H9 (cell line): ENCODE measurements at regions not wholly inside any gene's neighbourhood (a gene's known extent, or its start where the extent isn't known, plus 50 kb on each side); places are given as distances from the start of the nearest gene placed in this dataset.

Source experiments
- DNase-seq: peaks from one replicate; pipeline ENCODE4 v3.0.0-alpha.2; 2017
- H2AFZ ChIP-seq: one replicate; pipeline ENCODE4 v1.6.1; 2013; ENCODE audit warnings: mild to moderate bottlenecking, low read length, control low read depth, moderate library complexity
- H2AK5ac ChIP-seq: 2 replicates; pipeline ENCODE4 v1.6.1; 2013; ENCODE audit warnings: low read length, control low read depth, mixed read lengths; ENCODE audit not compliant: insufficient read length
- H2BK120ac ChIP-seq: one replicate; pipeline ENCODE4 v1.6.1; 2013; ENCODE audit warnings: low read depth, mild to moderate bottlenecking, low read length, control low read depth, inconsistent platforms; ENCODE audit not compliant: poor library complexity, severe bottlenecking
- H2BK12ac ChIP-seq: 2 replicates; pipeline ENCODE4 v1.6.1; 2013; ENCODE audit warnings: low read length, control low read depth, mixed read lengths, low read depth; ENCODE audit not compliant: insufficient read length
- H2BK15ac ChIP-seq: 2 replicates; pipeline ENCODE4 v1.6.1; 2013; ENCODE audit warnings: low read depth, low read length, control low read depth
- H2BK20ac ChIP-seq: one replicate; pipeline ENCODE4 v1.6.1; 2013; ENCODE audit warnings: low read depth, mild to moderate bottlenecking, low read length, control low read depth, inconsistent platforms; ENCODE audit not compliant: poor library complexity, severe bottlenecking
- H2BK5ac ChIP-seq: 2 replicates; pipeline ENCODE4 v1.6.1; 2013; ENCODE audit warnings: low read length, control low read depth, mixed read lengths; ENCODE audit not compliant: insufficient read length
- H3K14ac ChIP-seq: 2 replicates; pipeline ENCODE4 v1.6.1; 2013; ENCODE audit warnings: low read length, control low read depth; ENCODE audit not compliant: insufficient read depth
- H3K18ac ChIP-seq: 2 replicates; pipeline ENCODE4 v1.6.1; 2013; ENCODE audit warnings: low read depth, mild to moderate bottlenecking, mixed read lengths, low read length, control low read depth; ENCODE audit not compliant: insufficient read length
- H3K23ac ChIP-seq: 2 replicates; pipeline ENCODE4 v1.6.1; 2013; ENCODE audit warnings: low read length, control low read depth, mixed read lengths, low read depth; ENCODE audit not compliant: insufficient read length
- H3K23me2 ChIP-seq: 2 replicates; pipeline ENCODE4 v1.6.1; 2013; ENCODE audit warnings: low read depth, mild to moderate bottlenecking, mixed read lengths, low read length, control low read depth; ENCODE audit not compliant: insufficient read length, poor library complexity, severe bottlenecking
- H3K27ac ChIP-seq: 2 replicates; pipeline ENCODE4 v1.5.1; 2013; ENCODE audit warnings: low read length, control low read depth, mixed read lengths, low read depth; ENCODE audit not compliant: insufficient read length
- H3K27me3 ChIP-seq: 2 replicates; pipeline ENCODE4 v1.6.1; 2013; ENCODE audit warnings: low read length, control low read depth, inconsistent platforms; ENCODE audit not compliant: insufficient read depth
- H3K4ac ChIP-seq: 2 replicates; pipeline ENCODE4 v1.6.1; 2013; ENCODE audit warnings: low read depth, mild to moderate bottlenecking, control low read depth, inconsistent platforms, low read length, moderate library complexity
- H3K4me1 ChIP-seq: 2 replicates; pipeline ENCODE4 v1.6.1; 2013; ENCODE audit warnings: low read length, control low read depth, inconsistent platforms; ENCODE audit not compliant: insufficient read depth
- H3K4me2 ChIP-seq: 2 replicates; pipeline ENCODE4 v1.6.1; 2013; ENCODE audit warnings: low read length, control low read depth, mixed read lengths; ENCODE audit not compliant: insufficient read length, insufficient read depth
- H3K56ac ChIP-seq: 2 replicates; pipeline ENCODE4 v1.6.1; 2013; ENCODE audit warnings: low read depth, mild to moderate bottlenecking, mixed read lengths, low read length, control low read depth; ENCODE audit not compliant: insufficient read length
- H3K79me1 ChIP-seq: 2 replicates; pipeline ENCODE4 v1.6.1; 2013; ENCODE audit warnings: low read depth, mild to moderate bottlenecking, moderate library complexity, low read length, control low read depth, inconsistent platforms; ENCODE audit not compliant: insufficient read depth, poor library complexity, severe bottlenecking
- H3K79me2 ChIP-seq: 2 replicates; pipeline ENCODE4 v1.6.1; 2013; ENCODE audit warnings: low read length, control low read depth, inconsistent platforms; ENCODE audit not compliant: insufficient read depth
- H3K9ac ChIP-seq: 2 replicates; pipeline ENCODE4 v1.6.1; 2013; ENCODE audit warnings: low read length, control low read depth, mixed read lengths; ENCODE audit not compliant: insufficient read length; ENCODE audit errors: extremely low read depth
- H3K9me3 ChIP-seq: one replicate; pipeline ENCODE4 v1.6.1; 2013; ENCODE audit warnings: low read depth, low read length, inconsistent platforms; ENCODE audit not compliant: control insufficient read depth
- H3T11ph ChIP-seq: one replicate; pipeline ENCODE4 v1.6.1; 2013; ENCODE audit warnings: mild to moderate bottlenecking, low read length, control low read depth, inconsistent platforms
- H4K20me1 ChIP-seq: one replicate; pipeline ENCODE4 v1.6.1; 2013; ENCODE audit not compliant: control insufficient read depth, insufficient read length, insufficient read depth
- H4K5ac ChIP-seq: 2 replicates; pipeline ENCODE4 v1.6.1; 2013; ENCODE audit warnings: low read depth, mild to moderate bottlenecking, mixed read lengths, low read length, control low read depth; ENCODE audit not compliant: insufficient read length
- H4K8ac ChIP-seq: replicated peaks from 2 replicates; pipeline ENCODE4 v1.6.1; 2013; ENCODE audit warnings: low read length, control low read depth, mixed read lengths, low read depth; ENCODE audit not compliant: insufficient read length
- H4K91ac ChIP-seq: 2 replicates; pipeline ENCODE4 v1.6.1; 2013; ENCODE audit warnings: low read depth, mild to moderate bottlenecking, moderate library complexity, mixed read lengths, low read length, control low read depth; ENCODE audit not compliant: insufficient read length
- H3K27ac Mint-ChIP-seq, 3 experiments: 2 replicates in 2 of 3; 3 replicates in 1 of 3; pipeline ENCODE4 v1.8.0; 2020 to 2021; ENCODE audit warnings: mixed read lengths in 3 of 3, mild to moderate bottlenecking in 1 of 3, moderate library complexity in 1 of 3
- H3K27me3 Mint-ChIP-seq: 2 replicates; pipeline ENCODE4 v1.8.0; 2021; ENCODE audit warnings: low read depth, mild to moderate bottlenecking, moderate library complexity, mixed read lengths
- H3K36me3 Mint-ChIP-seq, 3 experiments: 2 replicates in 2 of 3; 3 replicates in 1 of 3; pipeline ENCODE4 v1.8.0; 2020 to 2021; ENCODE audit warnings: low read depth in 3 of 3, mixed read lengths in 3 of 3; ENCODE audit not compliant: insufficient read depth in 1 of 3
- H3K4me1 Mint-ChIP-seq, 2 experiments: 2 replicates each; pipeline ENCODE4 v1.8.0; 2020; ENCODE audit warnings: mixed read lengths in 2 of 2
- H3K4me3 Mint-ChIP-seq, 2 experiments: 2 replicates in 1 of 2; 3 replicates in 1 of 2; pipeline ENCODE4 v1.8.0; 2020 to 2021; ENCODE audit warnings: mild to moderate bottlenecking in 2 of 2, mixed read lengths in 2 of 2, moderate library complexity in 1 of 2
- H3K9me3 Mint-ChIP-seq, 2 experiments: 2 replicates in 1 of 2; 3 replicates in 1 of 2; pipeline ENCODE4 v1.8.0; 2020; ENCODE audit warnings: mild to moderate bottlenecking in 2 of 2, mixed read lengths in 2 of 2, moderate library complexity in 1 of 2
- CTCF ChIP-seq: fragments of 200-600 bp; sonication (generic); conservative IDR thresholded peaks from 3 replicates; pipeline ENCODE4 v1.8.0; 2021; ENCODE audit warnings: antibody characterized with exemption, mild to moderate bottlenecking
- WGBS: extraction: QIAGEN DNeasy Blood & Tissue Kit; methylation state at CpG from one replicate; pipeline ENCODE4 v1.1.7; 2013; ENCODE audit warnings: missing lambda C conversion rate, low lambda C conversion rate, mixed read lengths; ENCODE audit not compliant: insufficient read length; ENCODE audit errors: extremely low coverage; 5-methylcytosine and 5-hydroxymethylcytosine counted together

- Mint-ChIP-seq H3K9me3 (no peaks in the 10 kb centered on the region), H3K27me3 (no peaks in the 10 kb centered on the region), H3K4me1 (peaks cover 9 to 16% of the 10 kb centered on the region in 2 experiments), H3K4me3 (no peak overlapping the region), H3K27ac (no peak overlapping the region; a peak in 3 of 7 replicates), H3K36me3 (no peaks in the 10 kb centered on the region)
- Histone ChIP-seq H3K9me3 (no peaks in the 10 kb centered on the region), H4K8ac (no peak overlapping the region), H2BK120ac (peak overlapping the region; percentile 14), H2BK20ac (no peak overlapping the region), H3K9ac (no peak overlapping the region), H4K91ac (no peak overlapping the region), H2BK5ac (no peak overlapping the region), H3K27me3 (no peaks in the 10 kb centered on the region), H2AFZ (no peak overlapping the region), H4K20me1 (no peaks in the 10 kb centered on the region), H4K5ac (no peak overlapping the region), H3K56ac (no peak overlapping the region), H3K4me1 (peaks cover 7% of the 10 kb centered on the region; the same call in 1 of the 2 replicates), H3T11ph (no peak overlapping the region), H3K79me2 (no peaks in the 10 kb centered on the region), H3K14ac (no peak overlapping the region; the same call in 1 of the 2 replicates), H2BK15ac (no peak overlapping the region), H3K79me1 (no peaks in the 10 kb centered on the region), H3K4ac (no peak overlapping the region), H3K18ac (no peak overlapping the region), H3K23ac (no peak overlapping the region), H2AK5ac (no peak overlapping the region), H3K23me2 (no peaks in the 10 kb centered on the region), H3K27ac (no peak overlapping the region), H3K4me2 (no peak overlapping the region), H2BK12ac (no peak overlapping the region)
- no peak for TF ChIP-seq CTCF
- DNase-seq, result no peak
- WGBS, result no CpG with 5 or more reads among the region's 7 CpGs
Observed at GRCh38 chr1:209403921-209404320, 179.6 kb upstream of the CAMK1G start.
